Natural killer cell (primary cell): ENCODE measurements at regions not wholly inside any gene's neighbourhood (a gene's known extent, or its start where the extent isn't known, plus 50 kb on each side); places are given as distances from the start of the nearest gene placed in this dataset.

Experiments
- ATAC-seq, 3 donors: fragments of 150-1000 bp in 2 of 3; fragments of 200-7000 bp in 1 of 3; cut with Tn5 transposase; 1 replicate in 1 of 3; 2 replicates in 2 of 3; pipeline ENCODE4 v1.10.0; 2021; ENCODE audit warnings: mild to moderate bottlenecking in 2 of 3, moderate library complexity in 2 of 3
- DNase-seq, 2 donors: peaks; one replicate each; pipeline versions ENCODE4 v3.0.0 to v3.0.0-alpha.2; 2013 to 2021; ENCODE audit warnings: mixed read lengths in 1 of 2
- H3K27ac ChIP-seq: one replicate; pipeline ENCODE4 v1.5.1; 2013; ENCODE audit warnings: mild to moderate bottlenecking, low read length
- H3K27me3 ChIP-seq: one replicate; pipeline ENCODE4 v1.6.1; 2013; ENCODE audit warnings: low read length; ENCODE audit not compliant: control insufficient read depth, insufficient read depth
- H3K36me3 ChIP-seq: one replicate; pipeline ENCODE4 v1.6.1; 2013; ENCODE audit warnings: low read length; ENCODE audit not compliant: control insufficient read depth, insufficient read depth
- H3K4me1 ChIP-seq: one replicate; pipeline ENCODE4 v1.6.1; 2013; ENCODE audit warnings: low read length; ENCODE audit not compliant: control insufficient read depth, insufficient read depth
- H3K4me3 ChIP-seq: one replicate; pipeline ENCODE4 v1.5.1; 2013; ENCODE audit warnings: low read length
- H3K9me3 ChIP-seq: one replicate; pipeline ENCODE4 v1.6.1; 2013; ENCODE audit warnings: low read length; ENCODE audit not compliant: control insufficient read depth, insufficient read depth
- H3K27ac Mint-ChIP-seq, 2 donors: one replicate each; pipeline ENCODE4 v1.8.0; 2022; ENCODE audit warnings: mild to moderate bottlenecking in 2 of 2, mixed read lengths in 2 of 2, moderate library complexity in 1 of 2
- H3K27me3 Mint-ChIP-seq, 2 donors: one replicate each; pipeline ENCODE4 v1.8.0; 2022; ENCODE audit warnings: low read depth in 2 of 2, mixed read lengths in 2 of 2
- H3K36me3 Mint-ChIP-seq: one replicate; pipeline ENCODE4 v1.8.0; 2022; ENCODE audit warnings: mixed read lengths
- H3K4me1 Mint-ChIP-seq, 2 donors: one replicate each; pipeline ENCODE4 v1.8.0; 2022; ENCODE audit warnings: mixed read lengths in 2 of 2
- H3K4me3 Mint-ChIP-seq: one replicate; pipeline ENCODE4 v1.8.0; 2022; ENCODE audit warnings: mild to moderate bottlenecking, moderate library complexity, mixed read lengths
- H3K9me3 Mint-ChIP-seq, 2 donors: one replicate each; pipeline ENCODE4 v1.8.0; 2022; ENCODE audit warnings: mixed read lengths in 2 of 2
- WGBS: methylation state at CpG from one replicate; pipeline ENCODE4 v1.1.7; 2013; ENCODE audit warnings: missing lambda C conversion rate; ENCODE audit not compliant: insufficient coverage; 5-methylcytosine and 5-hydroxymethylcytosine counted together
- intact Hi-C: fragments of 100-400 bp; cut with micrococcal nuclease; formaldehyde crosslinking; loops from one replicate; pipeline ENCODE4 v1.14.2; 2022
- TF ChIP-seq, protein P1 (sequence below): fragments of 200-600 bp; IDR thresholded peaks from one replicate; pipeline ENCODE4 v1.8.0; 2022; ENCODE audit warnings: antibody characterized with exemption

DNA sequence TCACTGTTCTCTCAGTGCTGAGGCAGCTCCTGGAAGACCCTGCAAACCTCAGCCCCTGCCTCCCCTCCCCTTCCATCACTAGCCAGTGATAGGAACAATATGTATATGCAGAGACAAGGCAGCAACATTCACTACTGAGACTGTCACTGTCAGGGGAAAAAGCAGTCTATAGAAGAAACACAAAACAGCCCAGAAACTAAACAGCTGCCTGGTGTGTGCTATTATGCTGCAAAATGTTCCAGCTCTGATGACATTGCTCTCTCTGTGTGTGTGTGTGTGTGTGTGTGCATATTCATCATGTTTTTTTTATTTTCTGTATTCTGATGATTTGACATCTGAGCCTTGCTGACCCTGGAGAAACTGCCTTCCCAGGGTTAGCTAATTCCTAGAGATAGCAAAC, 147.2 kb downstream of the SPATA18 start:
- Histone ChIP-seq H3K27ac (no peak overlapping the region), H3K4me3 (no peak overlapping the region), H3K36me3 (no peaks in the 10 kb centered on the region), H3K27me3 (no peaks in the 10 kb centered on the region), H3K4me1 (no peaks in the 10 kb centered on the region), H3K9me3 (no peaks in the 10 kb centered on the region)
- ATAC-seq: no peak
- H3K27me3 Mint-ChIP-seq: no peaks in the 10 kb centered on the region
- intact Hi-C loops: no loop called here
- no peak overlapping the region for H3K4me3 Mint-ChIP-seq
- H3K9me3 Mint-ChIP-seq: peaks cover 16 to 18% of the 10 kb centered on the region in 2 donors
- no peaks in the 10 kb centered on the region for H3K4me1 Mint-ChIP-seq
- TF ChIP-seq, protein P1, sequence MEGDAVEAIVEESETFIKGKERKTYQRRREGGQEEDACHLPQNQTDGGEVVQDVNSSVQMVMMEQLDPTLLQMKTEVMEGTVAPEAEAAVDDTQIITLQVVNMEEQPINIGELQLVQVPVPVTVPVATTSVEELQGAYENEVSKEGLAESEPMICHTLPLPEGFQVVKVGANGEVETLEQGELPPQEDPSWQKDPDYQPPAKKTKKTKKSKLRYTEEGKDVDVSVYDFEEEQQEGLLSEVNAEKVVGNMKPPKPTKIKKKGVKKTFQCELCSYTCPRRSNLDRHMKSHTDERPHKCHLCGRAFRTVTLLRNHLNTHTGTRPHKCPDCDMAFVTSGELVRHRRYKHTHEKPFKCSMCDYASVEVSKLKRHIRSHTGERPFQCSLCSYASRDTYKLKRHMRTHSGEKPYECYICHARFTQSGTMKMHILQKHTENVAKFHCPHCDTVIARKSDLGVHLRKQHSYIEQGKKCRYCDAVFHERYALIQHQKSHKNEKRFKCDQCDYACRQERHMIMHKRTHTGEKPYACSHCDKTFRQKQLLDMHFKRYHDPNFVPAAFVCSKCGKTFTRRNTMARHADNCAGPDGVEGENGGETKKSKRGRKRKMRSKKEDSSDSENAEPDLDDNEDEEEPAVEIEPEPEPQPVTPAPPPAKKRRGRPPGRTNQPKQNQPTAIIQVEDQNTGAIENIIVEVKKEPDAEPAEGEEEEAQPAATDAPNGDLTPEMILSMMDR: no peak
- no peak overlapping the region for H3K27ac Mint-ChIP-seq
- no peak for DNase-seq
- no peaks in the 10 kb centered on the region for H3K36me3 Mint-ChIP-seq

DNA sequence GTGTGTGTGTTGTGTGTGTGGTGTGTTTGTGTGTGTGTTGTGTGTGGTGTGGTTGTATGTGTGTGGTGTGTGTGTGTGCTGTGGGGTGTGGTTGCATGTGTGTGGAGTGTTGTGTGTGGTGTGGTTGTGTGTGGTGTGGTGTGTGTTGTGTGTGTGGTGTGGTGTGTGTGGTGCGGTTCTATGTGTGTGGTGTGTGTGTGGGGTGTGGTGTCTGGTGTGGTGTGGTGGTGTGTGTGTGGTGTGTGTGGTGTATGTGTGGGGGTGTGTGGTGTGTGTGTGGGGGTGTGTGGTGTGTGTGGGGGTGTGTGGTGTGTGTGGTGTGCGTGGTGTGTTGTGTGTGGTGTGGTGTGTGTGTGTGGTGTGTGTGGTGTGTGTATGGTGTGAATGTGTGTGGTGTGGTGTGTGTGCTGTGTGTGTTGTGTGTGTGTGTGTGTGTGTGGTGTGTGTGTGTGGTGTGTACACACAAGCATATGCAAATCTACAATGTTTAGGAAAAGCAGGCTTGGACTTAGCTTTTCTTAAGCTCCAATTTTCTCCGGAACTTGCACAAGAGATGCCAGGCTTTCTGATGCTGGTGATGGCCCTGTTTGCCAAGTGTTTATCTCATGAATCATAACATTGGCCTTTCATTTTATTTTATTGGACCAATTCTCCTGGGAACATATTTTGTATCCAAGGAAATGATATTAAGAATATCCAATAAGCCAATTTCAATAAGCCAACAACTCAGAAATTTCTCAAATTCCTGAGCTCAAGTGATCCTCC, 148.7 kb downstream of the SPATA18 start:
- no peaks in the 10 kb centered on the region for H3K4me1 Mint-ChIP-seq
- intact Hi-C loops: no loop called here
- H3K9me3 ChIP-seq: peaks cover under 1% of the 10 kb centered on the region
- 67% methylated on average over 3 of the region's 3 CpGs for WGBS
- H3K36me3 Mint-ChIP-seq: no peaks in the 10 kb centered on the region
- H3K4me3 ChIP-seq: no peak overlapping the region
- ATAC-seq (no peak), DNase-seq (no peak)
- TF ChIP-seq, protein P1: no peak
- H3K27ac Mint-ChIP-seq: no peak overlapping the region
- no peaks in the 10 kb centered on the region for H3K27me3 Mint-ChIP-seq
- no peaks in the 10 kb centered on the region for H3K27me3 ChIP-seq
- H3K36me3 ChIP-seq: no peaks in the 10 kb centered on the region
- H3K4me1 ChIP-seq: no peaks in the 10 kb centered on the region
- H3K9me3 Mint-ChIP-seq: peaks cover 16 to 20% of the 10 kb centered on the region in 2 donors
- no peak overlapping the region for H3K4me3 Mint-ChIP-seq
- H3K27ac ChIP-seq: no peak overlapping the region

- DNase-seq (no peak), ATAC-seq (no peak)
- WGBS: 92% methylated on average over 2 of the region's 4 CpGs
- TF ChIP-seq, protein P1: no peak
- Histone ChIP-seq H3K36me3 (no peaks in the 10 kb centered on the region), H3K9me3 (peaks cover 2% of the 10 kb centered on the region), H3K27me3 (no peaks in the 10 kb centered on the region), H3K27ac (no peak overlapping the region), H3K4me1 (no peaks in the 10 kb centered on the region), H3K4me3 (no peak overlapping the region)
- no peak overlapping the region for H3K4me3 Mint-ChIP-seq
- no peaks in the 10 kb centered on the region for H3K4me1 Mint-ChIP-seq
- H3K27ac Mint-ChIP-seq: no peak overlapping the region
- no peaks in the 10 kb centered on the region for H3K36me3 Mint-ChIP-seq
- intact Hi-C loops: no loop called here
- peaks cover 10 to 14% of the 10 kb centered on the region in 2 donors for H3K9me3 Mint-ChIP-seq
- no peaks in the 10 kb centered on the region for H3K27me3 Mint-ChIP-seq
Measured at GRCh38 chr4:52200339-52200725, 149.2 kb downstream of the SPATA18 start.

DNA sequence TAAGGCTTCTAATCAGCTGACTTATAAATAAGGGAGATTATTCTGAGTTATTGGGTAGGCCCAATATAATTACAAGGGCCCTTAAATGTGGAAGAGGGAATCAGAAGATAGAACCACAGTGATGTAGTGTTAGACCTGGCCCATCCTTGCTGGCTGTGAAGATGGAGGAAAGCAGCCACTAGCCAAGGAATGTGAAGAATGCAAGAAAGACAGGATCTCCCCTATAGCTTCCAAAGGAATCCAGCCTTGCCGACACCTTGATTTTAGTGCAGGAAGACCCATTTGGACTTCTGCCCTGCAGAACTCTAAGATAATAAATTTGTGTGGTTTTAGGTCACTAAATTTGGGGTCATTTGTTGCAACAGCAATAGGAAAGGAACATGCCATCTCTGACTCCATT, 150.6 kb downstream of the SPATA18 start:
- Mint-ChIP-seq H3K36me3 (no peaks in the 10 kb centered on the region), H3K4me1 (no peaks in the 10 kb centered on the region), H3K9me3 (peaks cover 10 to 14% of the 10 kb centered on the region in 2 donors), H3K27me3 (no peaks in the 10 kb centered on the region), H3K4me3 (no peak overlapping the region), H3K27ac (no peak overlapping the region)
- Histone ChIP-seq H3K27me3 (no peaks in the 10 kb centered on the region), H3K4me3 (no peak overlapping the region), H3K36me3 (no peaks in the 10 kb centered on the region), H3K4me1 (no peaks in the 10 kb centered on the region), H3K9me3 (peaks cover 2% of the 10 kb centered on the region), H3K27ac (no peak overlapping the region)
- intact Hi-C loops: no loop called here
- TF ChIP-seq, protein P1: no peak
- DNase-seq (no peak), ATAC-seq (no peak)
- WGBS: 100% methylated on average over 1 of the region's 1 CpG
